Adrenal gland (tissue), 5 donors: ENCODE measurements at regions not wholly inside any gene's neighbourhood (a gene's known extent, or its start where the extent isn't known, plus 50 kb on each side); places are given as distances from the start of the nearest gene placed in this dataset.

Experiments used
- POLR2A ChIP-seq, 2 donors: fragments of 450-650 bp; IDR thresholded peaks; one replicate each; pipeline ENCODE4 v1.6.1; 2017; ENCODE audit warnings: antibody characterized with exemption in 2 of 2, mild to moderate bottlenecking in 2 of 2, moderate library complexity in 1 of 2
- TF ChIP-seq, protein P1 (sequence below), 6 experiments: fragments of 450-650 bp in 4 of 6; fragments of 200-600 bp in 2 of 6; sonication (generic) in 1 of 6; IDR thresholded peaks; 1 replicate in 5 of 6; 2 replicates in 1 of 6; pipeline versions ENCODE4 v1.5.1 to v1.8.0; 2016 to 2021; ENCODE audit warnings: antibody characterized with exemption in 6 of 6, mild to moderate bottlenecking in 2 of 6, moderate library complexity in 1 of 6
- donor health status: DM: no; HTN: no; CAD: no.

DNA sequence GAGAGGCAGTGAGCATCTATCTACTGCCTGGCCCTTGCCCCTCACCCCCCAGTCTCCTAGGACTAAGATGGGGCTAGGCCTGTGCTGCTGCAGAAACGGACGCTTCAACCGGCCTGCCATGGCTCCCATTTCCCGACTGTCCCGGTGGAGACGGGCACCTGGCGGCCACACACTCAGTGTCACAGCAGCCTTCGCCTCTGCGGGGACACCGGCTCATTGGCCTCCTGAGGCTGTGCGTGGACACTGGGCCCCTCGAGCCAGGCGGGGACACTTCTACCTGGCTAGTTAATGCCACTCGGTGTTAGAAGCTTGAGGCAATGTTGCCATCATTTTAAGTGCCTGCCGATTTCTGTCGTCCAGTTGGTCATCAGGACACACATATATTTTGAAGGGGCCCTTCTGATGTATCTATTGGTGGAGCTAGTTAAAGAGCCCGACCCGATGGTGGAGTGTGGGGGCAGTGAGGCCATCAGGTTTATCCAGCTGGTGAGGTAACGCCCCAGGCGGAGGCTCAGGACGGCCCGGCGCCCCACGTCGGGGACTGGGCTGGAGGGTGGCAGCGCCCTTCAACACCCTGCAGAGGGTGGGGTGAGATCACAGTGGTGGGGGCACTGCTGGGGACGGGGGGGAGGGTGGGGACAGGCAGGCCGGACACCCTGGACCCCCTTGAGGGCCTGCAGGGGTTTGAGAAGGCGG, 58.9 kb upstream of the GATA5 start:
- TF ChIP-seq, protein P1, sequence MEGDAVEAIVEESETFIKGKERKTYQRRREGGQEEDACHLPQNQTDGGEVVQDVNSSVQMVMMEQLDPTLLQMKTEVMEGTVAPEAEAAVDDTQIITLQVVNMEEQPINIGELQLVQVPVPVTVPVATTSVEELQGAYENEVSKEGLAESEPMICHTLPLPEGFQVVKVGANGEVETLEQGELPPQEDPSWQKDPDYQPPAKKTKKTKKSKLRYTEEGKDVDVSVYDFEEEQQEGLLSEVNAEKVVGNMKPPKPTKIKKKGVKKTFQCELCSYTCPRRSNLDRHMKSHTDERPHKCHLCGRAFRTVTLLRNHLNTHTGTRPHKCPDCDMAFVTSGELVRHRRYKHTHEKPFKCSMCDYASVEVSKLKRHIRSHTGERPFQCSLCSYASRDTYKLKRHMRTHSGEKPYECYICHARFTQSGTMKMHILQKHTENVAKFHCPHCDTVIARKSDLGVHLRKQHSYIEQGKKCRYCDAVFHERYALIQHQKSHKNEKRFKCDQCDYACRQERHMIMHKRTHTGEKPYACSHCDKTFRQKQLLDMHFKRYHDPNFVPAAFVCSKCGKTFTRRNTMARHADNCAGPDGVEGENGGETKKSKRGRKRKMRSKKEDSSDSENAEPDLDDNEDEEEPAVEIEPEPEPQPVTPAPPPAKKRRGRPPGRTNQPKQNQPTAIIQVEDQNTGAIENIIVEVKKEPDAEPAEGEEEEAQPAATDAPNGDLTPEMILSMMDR (IDR thresholded peaks at IDR 0.05) = no peak
- no peak for TF ChIP-seq POLR2A (IDR thresholded peaks at IDR 0.05)
